A549 (cell line): ENCODE measurements at regions not wholly inside any gene's neighbourhood (a gene's known extent, or its start where the extent isn't known, plus 50 kb on each side); places are given as distances from the start of the nearest gene placed in this dataset.

ENCODE experiments used
- CBX2 ChIP-seq: fragments of 200-600 bp; sonication (generic); IDR thresholded peaks from 2 replicates; pipeline ENCODE4 v1.6.1; 2016; ENCODE audit warnings: low read depth, mild to moderate bottlenecking, borderline replicate concordance
- EP300 ChIP-seq, 2 experiments: fragments of >200 bp; sonication (Bioruptor Twin); formaldehyde crosslinking; IDR thresholded peaks; 2 replicates in 1 of 2; 3 replicates in 1 of 2; pipeline ENCODE4 v1.6.1; 2016 to 2017
- KDM5A ChIP-seq: fragments of 200-600 bp; sonication (generic); IDR thresholded peaks from 2 replicates; pipeline ENCODE4 v1.6.1; 2016; ENCODE audit warnings: antibody characterized with exemption, mild to moderate bottlenecking
- MAFK ChIP-seq: fragments of 450-650 bp; IDR thresholded peaks from 2 replicates; pipeline ENCODE4 v1.6.1; 2014; ENCODE audit not compliant: partially characterized antibody
- PBX3 ChIP-seq: IDR thresholded peaks from 2 replicates; pipeline ENCODE4 v1.6.1; 2012
- RCOR1 ChIP-seq: fragments of 150-350 bp; IDR thresholded peaks from 2 replicates; pipeline ENCODE4 v1.6.1; 2014; ENCODE audit warnings: antibody characterized with exemption, low read length, low read depth
- REST ChIP-seq: fragments of 200-600 bp; sonication (generic); IDR thresholded peaks from 2 replicates; pipeline ENCODE4 v1.6.1; 2016; ENCODE audit warnings: antibody characterized with exemption, mild to moderate bottlenecking, moderate library complexity
- SREBF2 ChIP-seq: fragments of 450-650 bp; IDR thresholded peaks from 2 replicates; pipeline ENCODE4 v1.6.1; 2014; ENCODE audit warnings: mild to moderate bottlenecking, moderate library complexity
- TF ChIP-seq, protein P1 (sequence below): fragments of >200 bp; sonication (Bioruptor Twin); formaldehyde crosslinking; IDR thresholded peaks from 3 replicates; pipeline ENCODE4 v1.5.1; 2016

GRCh38 chr2:16461672-16462071 is 204.0 kb downstream of the CYRIA start:
- TF ChIP-seq, protein P1, sequence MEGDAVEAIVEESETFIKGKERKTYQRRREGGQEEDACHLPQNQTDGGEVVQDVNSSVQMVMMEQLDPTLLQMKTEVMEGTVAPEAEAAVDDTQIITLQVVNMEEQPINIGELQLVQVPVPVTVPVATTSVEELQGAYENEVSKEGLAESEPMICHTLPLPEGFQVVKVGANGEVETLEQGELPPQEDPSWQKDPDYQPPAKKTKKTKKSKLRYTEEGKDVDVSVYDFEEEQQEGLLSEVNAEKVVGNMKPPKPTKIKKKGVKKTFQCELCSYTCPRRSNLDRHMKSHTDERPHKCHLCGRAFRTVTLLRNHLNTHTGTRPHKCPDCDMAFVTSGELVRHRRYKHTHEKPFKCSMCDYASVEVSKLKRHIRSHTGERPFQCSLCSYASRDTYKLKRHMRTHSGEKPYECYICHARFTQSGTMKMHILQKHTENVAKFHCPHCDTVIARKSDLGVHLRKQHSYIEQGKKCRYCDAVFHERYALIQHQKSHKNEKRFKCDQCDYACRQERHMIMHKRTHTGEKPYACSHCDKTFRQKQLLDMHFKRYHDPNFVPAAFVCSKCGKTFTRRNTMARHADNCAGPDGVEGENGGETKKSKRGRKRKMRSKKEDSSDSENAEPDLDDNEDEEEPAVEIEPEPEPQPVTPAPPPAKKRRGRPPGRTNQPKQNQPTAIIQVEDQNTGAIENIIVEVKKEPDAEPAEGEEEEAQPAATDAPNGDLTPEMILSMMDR, result no peak
- TF ChIP-seq KDM5A (no peak), EP300 (IDR thresholded peaks at IDR 0.05) (no peak), MAFK (no peak), RCOR1 (no peak), PBX3 (no peak), REST (no peak), CBX2 (no peak), SREBF2 (no peak)
